Panc1 (cell line): ENCODE measurements at regions not wholly inside any gene's neighbourhood (a gene's known extent, or its start where the extent isn't known, plus 50 kb on each side); places are given as distances from the start of the nearest gene placed in this dataset.

Experiments used
- ATAC-seq: fragments of 200-7000 bp; cut with Tn5 transposase; 2 replicates; pipeline ENCODE4 v1.9.1; 2020; ENCODE audit warnings: mild to moderate bottlenecking, moderate library complexity
- BruUV-seq: library from RNA; stranded (reverse); fragments of 400-500 nt; replicated peaks from 2 replicates; lab custom pipeline; 2021; lab: Mats Ljungman, UMichigan
- CTCF ChIA-PET: fragments of 300-600 bp; sonication (Branson Sonifier 250); formaldehyde crosslinking; loops from one replicate; lab custom pipeline; 2022; ENCODE audit warnings: antibody characterized with exemption; lab: Charles Lee
- POLR2A ChIA-PET: fragments of 300-600 bp; sonication (Branson Sonifier 250); formaldehyde crosslinking; loops from one replicate; lab custom pipeline; 2022; ENCODE audit warnings: antibody characterized with exemption; lab: Charles Lee
- DNase-seq: peaks from one replicate; pipeline ENCODE4 v3.0.0-alpha.2; 2010; ENCODE audit warnings: low read depth, low spot score
- H3K27ac ChIP-seq: 2 replicates; pipeline ENCODE4 v1.5.1; 2011; ENCODE audit warnings: mild to moderate bottlenecking, low read length, inconsistent platforms
- H3K27me3 ChIP-seq: fragments of 200-500 bp; sonication (Bioruptor generic); 2 replicates; pipeline ENCODE4 v1.6.0; 2014; ENCODE audit warnings: low read length, inconsistent platforms; ENCODE audit not compliant: control insufficient read depth, insufficient read depth
- H3K36me3 ChIP-seq: fragments of 200-500 bp; sonication (Bioruptor generic); 2 replicates; pipeline ENCODE4 v1.5.1; 2014; ENCODE audit warnings: inconsistent platforms, mild to moderate bottlenecking, low read length, moderate library complexity; ENCODE audit not compliant: control insufficient read depth, insufficient read depth
- H3K4me1 ChIP-seq: 2 replicates; pipeline ENCODE4 v1.5.1; 2011; ENCODE audit warnings: inconsistent platforms, mild to moderate bottlenecking, low read length, moderate library complexity; ENCODE audit not compliant: control insufficient read depth, insufficient read depth
- H3K4me3 ChIP-seq, 2 experiments: 2 replicates each; pipeline ENCODE4 v1.5.1; 2011 to 2012; ENCODE audit warnings: low read depth in 2 of 2, low read length in 2 of 2, mild to moderate bottlenecking in 2 of 2, inconsistent platforms in 1 of 2, moderate library complexity in 1 of 2
- H3K9me3 ChIP-seq: fragments of 200-500 bp; sonication (Bioruptor generic); 2 replicates; pipeline ENCODE4 v1.5.1; 2014; ENCODE audit warnings: low read depth, mild to moderate bottlenecking, inconsistent platforms, low read length, moderate library complexity; ENCODE audit not compliant: control insufficient read depth, insufficient read depth
- CTCF ChIP-seq: fragments of 450-650 bp; IDR thresholded peaks from 2 replicates; pipeline ENCODE4 v1.5.1; 2017; ENCODE audit warnings: mild to moderate bottlenecking
- POLR2AphosphoS5 ChIP-seq: IDR thresholded peaks from 2 replicates; pipeline ENCODE4 v1.6.1; 2012; ENCODE audit warnings: mild to moderate bottlenecking, low read depth, low read length, moderate library complexity
- SIN3A ChIP-seq: IDR thresholded peaks from 2 replicates; pipeline ENCODE4 v1.6.1; 2012; ENCODE audit warnings: low read depth, mild to moderate bottlenecking, low read length, moderate library complexity, borderline replicate concordance; ENCODE audit not compliant: insufficient read depth
- TCF7L2 ChIP-seq: IDR thresholded peaks from 2 replicates; pipeline ENCODE4 v1.6.1; 2011; ENCODE audit warnings: mild to moderate bottlenecking, low read depth, low read length, inconsistent platforms
- in situ Hi-C: cut with HindIII; loops from 2 replicates; pipeline ENCODE4 v1.10.0; 2016; ENCODE audit warnings: low sequenced_read_pairs, low pct_unique_long_range_greater_than_20kb
- intact Hi-C: fragments of 100-400 bp; cut with micrococcal nuclease; formaldehyde crosslinking; loops from one replicate; pipeline ENCODE4 v1.10.0; 2022; ENCODE audit not compliant: unreplicated experiment
- TF ChIP-seq, protein P1 (sequence below), 2 experiments: IDR thresholded peaks; 2 replicates each; pipeline ENCODE4 v1.6.1; 2011 to 2012; ENCODE audit warnings: low read depth in 2 of 2, control low read depth in 1 of 2, low read length in 1 of 2, mild to moderate bottlenecking in 1 of 2, moderate library complexity in 1 of 2; ENCODE audit not compliant: insufficient read depth in 1 of 2

- no peak overlapping the region for H3K4me3 ChIP-seq
- H3K27me3 ChIP-seq, result no peaks in the 10 kb centered on the region
- H3K4me1 ChIP-seq, result no peaks in the 10 kb centered on the region
- H3K9me3 ChIP-seq, result peaks cover 6% of the 10 kb centered on the region
- ChIA-PET CTCF (no interaction called here), POLR2A (no interaction called here)
- H3K36me3 ChIP-seq, result no peaks in the 10 kb centered on the region
- no peak overlapping the region for H3K27ac ChIP-seq
- ATAC-seq (no peak), DNase-seq (no peak)
- TF ChIP-seq CTCF, result no peak
- TF ChIP-seq, protein P1, sequence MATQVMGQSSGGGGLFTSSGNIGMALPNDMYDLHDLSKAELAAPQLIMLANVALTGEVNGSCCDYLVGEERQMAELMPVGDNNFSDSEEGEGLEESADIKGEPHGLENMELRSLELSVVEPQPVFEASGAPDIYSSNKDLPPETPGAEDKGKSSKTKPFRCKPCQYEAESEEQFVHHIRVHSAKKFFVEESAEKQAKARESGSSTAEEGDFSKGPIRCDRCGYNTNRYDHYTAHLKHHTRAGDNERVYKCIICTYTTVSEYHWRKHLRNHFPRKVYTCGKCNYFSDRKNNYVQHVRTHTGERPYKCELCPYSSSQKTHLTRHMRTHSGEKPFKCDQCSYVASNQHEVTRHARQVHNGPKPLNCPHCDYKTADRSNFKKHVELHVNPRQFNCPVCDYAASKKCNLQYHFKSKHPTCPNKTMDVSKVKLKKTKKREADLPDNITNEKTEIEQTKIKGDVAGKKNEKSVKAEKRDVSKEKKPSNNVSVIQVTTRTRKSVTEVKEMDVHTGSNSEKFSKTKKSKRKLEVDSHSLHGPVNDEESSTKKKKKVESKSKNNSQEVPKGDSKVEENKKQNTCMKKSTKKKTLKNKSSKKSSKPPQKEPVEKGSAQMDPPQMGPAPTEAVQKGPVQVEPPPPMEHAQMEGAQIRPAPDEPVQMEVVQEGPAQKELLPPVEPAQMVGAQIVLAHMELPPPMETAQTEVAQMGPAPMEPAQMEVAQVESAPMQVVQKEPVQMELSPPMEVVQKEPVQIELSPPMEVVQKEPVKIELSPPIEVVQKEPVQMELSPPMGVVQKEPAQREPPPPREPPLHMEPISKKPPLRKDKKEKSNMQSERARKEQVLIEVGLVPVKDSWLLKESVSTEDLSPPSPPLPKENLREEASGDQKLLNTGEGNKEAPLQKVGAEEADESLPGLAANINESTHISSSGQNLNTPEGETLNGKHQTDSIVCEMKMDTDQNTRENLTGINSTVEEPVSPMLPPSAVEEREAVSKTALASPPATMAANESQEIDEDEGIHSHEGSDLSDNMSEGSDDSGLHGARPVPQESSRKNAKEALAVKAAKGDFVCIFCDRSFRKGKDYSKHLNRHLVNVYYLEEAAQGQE (IDR thresholded peaks at IDR 0.05; ENCODE audit: insufficient read depth in 1 of 2, low read depth in 2 of 2, low read length in 1 of 2), result no peak
- TF ChIP-seq POLR2AphosphoS5, result no peak
- no peak for TF ChIP-seq SIN3A
- no peak for TF ChIP-seq TCF7L2
- intact Hi-C loops (no loop called here), in situ Hi-C loops (no loop called here)
- BruUV-seq, result no TSS peak
Measured at GRCh38 chr3:106830334-106830733, 546.9 kb upstream of the CCDC54 start.

GRCh38 chr3:106836906-106837305 lies 540.3 kb upstream of the CCDC54 start:
- in situ Hi-C loops, result no loop called here
- BruUV-seq, result no TSS peak
- TF ChIP-seq TCF7L2, result no peak
- TF ChIP-seq, protein P1 (IDR thresholded peaks at IDR 0.05; ENCODE audit: insufficient read depth in 1 of 2, low read depth in 2 of 2, low read length in 1 of 2), result no peak
- TF ChIP-seq POLR2AphosphoS5, result no peak
- TF ChIP-seq SIN3A, result no peak
- TF ChIP-seq CTCF, result no peak

More at GRCh38 chr3:106836906-106837305, 540.3 kb upstream of the CCDC54 start:
- Histone ChIP-seq H3K36me3 (no peaks in the 10 kb centered on the region), H3K4me3 (no peak overlapping the region), H3K4me1 (no peaks in the 10 kb centered on the region), H3K9me3 (peaks cover 6% of the 10 kb centered on the region), H3K27ac (no peak overlapping the region), H3K27me3 (no peaks in the 10 kb centered on the region)
- POLR2A ChIA-PET, result no interaction called here
- intact Hi-C loops, result no loop called here
- CTCF ChIA-PET, result no interaction called here
- DNase-seq (no peak), ATAC-seq (no peak)
